ENCODE measurements at regions not wholly inside any gene's neighbourhood (a gene's known extent, or its start where the extent isn't known, plus 50 kb on each side); places are given as distances from the start of the nearest gene placed in this dataset.

GRCh38 chr11:127567237-127567932 lies 566.8 kb upstream of the KIRREL3 start:
- DNase-seq, result no peak

DNA sequence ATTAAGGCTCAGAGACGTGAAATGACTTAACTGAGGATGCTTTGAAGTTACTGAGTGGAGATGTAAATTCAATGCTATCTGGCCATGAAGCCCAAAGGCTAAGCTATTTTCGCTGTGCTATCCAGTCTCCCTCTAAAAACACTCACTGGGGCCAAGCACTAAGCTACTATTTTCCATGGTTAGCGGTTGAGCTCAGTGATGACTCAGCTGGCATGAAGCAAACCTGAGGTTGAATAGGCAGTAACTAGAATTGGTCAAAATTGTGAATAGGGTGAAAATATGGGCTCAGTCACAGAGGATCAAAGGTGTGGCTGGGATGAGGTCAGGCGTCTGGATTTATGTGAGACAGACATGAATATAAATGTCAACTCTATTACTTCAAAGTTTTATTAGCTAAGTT lies 564.2 kb upstream of the KIRREL3 start:
- DNase-seq, result no peak

- DNase-seq, result no peak
Observed at GRCh38 chr11:127559978-127560377, 559.4 kb upstream of the KIRREL3 start.

- no peak for DNase-seq
Observed at GRCh38 chr11:127552446-127552845, 551.9 kb upstream of the KIRREL3 start.

DNA sequence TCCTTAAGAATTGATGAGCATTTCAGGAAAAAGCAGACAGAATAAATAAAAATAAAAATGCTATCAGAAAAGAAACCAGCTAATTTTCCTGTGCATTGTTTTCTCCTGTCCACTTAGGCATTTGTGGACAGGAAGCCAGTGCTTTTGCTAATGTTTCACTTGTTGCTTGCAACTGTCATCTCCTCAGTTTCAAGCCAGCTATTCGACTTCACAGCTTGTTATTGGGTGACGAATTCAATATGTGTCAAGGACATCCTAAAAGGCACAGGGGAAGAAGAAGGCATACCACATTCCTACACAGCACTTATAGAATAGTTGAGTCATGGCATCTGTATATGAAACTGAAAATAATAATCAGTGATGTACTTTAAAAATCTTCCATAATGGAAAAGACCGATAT lies 530.6 kb upstream of the KIRREL3 start:
- DNase-seq, result no peak

GRCh38 chr11:127528297-127528696 lies 527.7 kb upstream of the KIRREL3 start:
- no peak for DNase-seq

GRCh38 chr11:127524618-127525017 lies 524.0 kb upstream of the KIRREL3 start:
- DNase-seq, result no peak

DNA sequence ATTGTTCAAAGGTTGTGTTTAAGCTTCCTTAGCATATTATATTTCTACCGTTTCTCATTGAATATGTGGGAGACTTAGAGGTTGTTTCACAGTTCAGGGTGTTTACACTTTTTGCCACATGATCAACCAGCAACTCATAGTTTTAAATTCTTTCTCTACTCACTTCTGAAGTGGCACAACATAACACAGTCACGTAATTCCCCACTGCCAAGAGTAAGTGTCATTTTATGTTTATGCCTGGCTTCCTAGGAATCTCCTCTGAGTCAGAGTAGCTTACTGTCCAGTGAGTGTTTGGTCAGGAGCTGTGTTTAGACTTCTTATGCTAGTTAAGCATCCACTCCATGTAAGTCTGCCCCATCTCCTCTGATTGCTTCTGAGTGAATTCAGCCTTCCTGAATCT lies 520.8 kb upstream of the KIRREL3 start:
- no peak for DNase-seq

DNA sequence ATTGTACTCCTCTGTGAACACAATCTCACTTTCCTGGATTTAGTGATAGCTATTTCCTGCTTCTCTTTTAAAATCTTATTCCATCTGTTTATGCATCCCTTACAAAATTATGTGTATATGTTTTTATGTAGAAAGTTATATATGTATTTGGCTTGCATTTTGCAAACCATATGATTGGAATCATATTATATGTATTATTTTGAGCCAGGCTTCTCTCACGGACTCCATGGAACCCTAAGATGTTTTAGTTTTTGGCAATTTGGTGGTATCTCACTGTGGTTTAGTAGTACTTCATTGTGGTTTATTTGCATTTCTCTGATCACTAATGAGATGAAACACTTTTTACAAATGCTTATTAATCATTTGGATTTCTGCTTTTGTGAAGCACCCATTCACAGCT lies 507.3 kb upstream of the KIRREL3 start:
- no peak for DNase-seq

GRCh38 chr11:127506647-127507046 lies 506.1 kb upstream of the KIRREL3 start:
- DNase-seq, result no peak

DNA sequence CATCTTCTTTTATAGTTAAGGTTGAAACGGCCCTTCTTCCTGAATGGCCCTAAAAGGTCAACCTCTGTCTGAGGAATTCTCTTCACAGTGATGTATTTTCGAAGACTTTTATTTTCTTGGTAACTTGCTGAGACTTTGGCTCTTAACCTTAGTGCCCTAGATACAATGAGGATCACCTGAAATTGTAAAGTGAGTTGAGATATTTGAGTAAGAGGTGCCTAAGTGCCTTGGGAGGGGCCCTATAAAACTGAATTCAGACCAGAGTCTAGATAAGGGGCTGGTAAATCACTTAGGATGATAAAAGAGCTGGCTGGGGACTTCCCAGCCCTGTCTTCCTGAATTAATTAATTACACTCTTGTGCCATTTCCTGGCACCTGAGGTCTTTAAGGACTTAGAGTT lies 505.6 kb upstream of the KIRREL3 start:
- no peak for DNase-seq

DNA sequence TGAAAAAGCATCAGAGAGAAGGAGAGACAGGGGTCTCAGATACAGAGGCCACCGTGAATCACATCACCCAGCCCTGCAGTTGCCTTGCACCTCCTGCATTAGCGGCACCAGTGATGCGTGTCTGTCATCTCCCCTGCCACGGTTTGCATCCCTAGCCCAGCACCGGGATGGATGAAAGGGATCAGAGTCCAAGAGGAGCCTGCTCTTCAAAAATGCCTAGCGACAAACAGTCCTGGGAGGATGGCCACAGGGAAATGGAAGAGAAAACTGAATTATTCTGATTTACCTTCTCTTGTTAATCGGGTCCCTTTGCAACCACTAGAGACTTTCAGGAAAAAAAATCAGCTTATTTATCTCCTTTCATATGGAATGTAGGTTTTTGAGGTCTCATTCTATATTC lies 495.6 kb upstream of the KIRREL3 start:
- no peak for DNase-seq

DNA sequence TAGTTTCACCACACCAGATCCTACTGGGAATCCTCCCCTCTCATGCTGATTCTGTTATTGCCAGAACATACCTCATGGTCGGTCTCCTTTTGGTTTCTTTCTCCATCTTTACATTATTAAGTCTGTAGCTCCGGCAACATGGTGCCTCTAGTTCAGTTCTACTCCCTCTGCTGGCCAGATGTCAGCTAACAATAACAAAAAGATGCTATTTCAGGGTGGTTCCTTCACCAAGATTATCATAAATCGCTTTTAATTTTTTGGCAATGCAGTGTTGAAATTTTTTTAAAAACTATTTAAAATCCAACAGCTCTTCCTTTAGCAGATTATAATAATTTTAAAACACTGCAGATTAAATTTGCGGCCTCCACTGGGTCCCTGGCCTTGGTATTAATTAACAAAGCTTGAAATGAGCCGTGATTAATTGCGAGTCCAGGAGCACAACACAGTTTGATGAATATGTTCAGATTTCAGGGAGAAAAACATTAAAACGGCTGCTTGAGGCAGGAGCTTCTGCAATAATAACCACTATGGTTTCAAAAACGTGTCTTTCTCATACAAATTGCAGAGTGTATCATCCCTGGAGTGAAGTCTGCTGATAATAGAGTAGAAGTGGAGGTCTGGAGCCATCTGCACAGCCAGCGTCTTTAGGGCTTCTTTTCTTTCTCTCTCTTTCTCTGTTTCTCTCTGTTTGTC lies 492.9 kb upstream of the KIRREL3 start:
- DNase-seq, result no peak

DNA sequence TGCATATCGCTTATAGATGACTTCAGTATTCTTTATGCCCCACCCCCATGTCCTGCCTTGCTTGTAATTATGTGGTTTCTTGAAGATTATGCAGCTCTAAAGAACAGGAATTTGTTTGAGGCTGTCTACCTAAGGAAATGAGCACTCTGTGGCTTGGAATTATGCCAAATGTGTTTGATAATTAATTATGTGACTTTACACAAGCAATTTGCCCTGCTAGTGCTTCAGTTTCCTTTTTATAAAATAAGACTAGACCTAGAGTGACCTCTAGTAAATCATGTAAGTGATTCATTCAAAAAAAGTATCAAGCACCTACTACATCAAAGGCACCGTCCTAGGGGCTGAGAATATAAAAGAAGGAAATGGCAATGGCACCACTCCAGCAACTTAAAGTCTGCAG lies 491.5 kb upstream of the KIRREL3 start:
- no peak for DNase-seq

DNA sequence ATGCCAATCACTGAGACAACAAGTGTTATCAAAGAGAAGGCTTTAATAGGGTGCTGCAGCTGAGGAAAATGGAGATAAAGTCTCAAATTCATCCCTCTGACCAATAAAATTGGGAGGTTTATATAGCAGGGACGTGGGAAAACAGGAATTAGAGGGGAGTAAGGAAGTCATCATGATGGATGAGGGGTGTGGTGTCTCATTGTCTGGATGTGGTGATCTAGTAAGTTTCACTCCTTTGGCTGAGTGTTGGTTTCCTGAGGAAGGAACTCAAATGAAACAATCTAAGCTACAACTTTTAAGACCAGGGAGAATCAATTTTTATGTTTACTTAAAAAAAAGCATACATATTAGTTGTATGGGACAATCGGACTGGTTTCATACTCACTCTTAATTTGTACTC lies 491.0 kb upstream of the KIRREL3 start:
- no peak for DNase-seq

DNA sequence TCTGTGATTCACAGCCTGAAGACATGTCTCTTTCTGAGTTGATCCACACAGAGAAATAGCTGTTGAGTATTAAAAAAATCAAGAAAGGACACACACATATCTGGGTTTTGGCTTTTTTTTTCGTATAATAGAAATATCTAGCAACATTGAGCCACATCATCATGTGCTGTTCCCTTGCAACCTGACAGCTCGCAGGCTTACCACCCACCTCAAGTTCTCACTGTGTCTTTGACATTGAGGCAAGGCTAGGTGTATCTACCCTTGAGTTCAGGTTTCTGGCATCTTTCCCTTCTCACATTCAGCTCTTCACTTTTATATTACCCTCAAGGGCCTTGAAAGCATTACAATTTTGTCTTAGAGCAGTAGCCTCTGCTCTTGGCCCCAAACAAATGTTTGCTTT lies 490.3 kb upstream of the KIRREL3 start:
- DNase-seq, result no peak

DNA sequence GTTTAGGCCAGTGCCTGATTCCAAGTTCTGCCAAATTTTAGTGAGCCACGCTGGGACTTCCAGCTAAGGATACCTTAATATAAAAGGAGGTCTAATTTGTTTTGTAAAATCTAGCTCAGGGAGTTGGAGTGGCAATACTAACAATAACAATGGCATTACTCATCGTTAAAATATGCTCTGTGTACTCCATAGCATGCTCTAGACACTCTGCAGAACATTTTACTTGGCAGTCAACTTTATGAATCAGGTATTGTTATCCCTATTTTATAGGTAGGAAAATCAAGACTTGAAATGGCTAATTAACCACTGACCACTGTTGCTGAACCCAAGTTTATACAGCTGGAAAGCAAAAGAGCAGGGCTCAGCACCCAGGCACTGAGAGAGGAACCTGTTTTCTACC lies 485.0 kb upstream of the KIRREL3 start:
- no peak for DNase-seq

GRCh38 chr11:127481391-127481790 lies 480.8 kb upstream of the KIRREL3 start:
- no peak for DNase-seq

- DNase-seq, result no peak
Observed at GRCh38 chr11:127478826-127479225, 478.3 kb upstream of the KIRREL3 start.

DNA sequence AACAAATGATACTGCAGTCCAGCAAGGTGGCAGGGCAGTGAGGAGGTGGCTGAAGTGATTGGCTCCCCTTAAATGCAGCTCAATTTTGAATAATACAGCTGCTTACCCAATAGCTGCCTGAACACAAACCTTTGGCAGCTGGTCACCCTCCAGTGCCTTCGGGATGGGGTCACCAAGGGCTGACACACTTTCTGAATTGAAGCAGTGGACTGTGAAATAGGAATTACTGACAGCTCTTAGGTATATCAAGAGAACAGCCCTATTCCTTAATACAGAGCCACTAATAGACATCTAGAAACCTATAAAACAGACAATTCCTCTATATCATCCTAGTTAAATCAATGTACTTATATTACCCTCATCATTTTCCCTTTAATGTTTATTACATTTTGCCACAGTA lies 474.2 kb upstream of the KIRREL3 start:
- DNase-seq, result no peak

- no peak for DNase-seq
Observed at GRCh38 chr11:127472505-127472904, 471.9 kb upstream of the KIRREL3 start.

- DNase-seq, result no peak
Observed at GRCh38 chr11:127471662-127472061, 471.1 kb upstream of the KIRREL3 start.

GRCh38 chr11:127470306-127470884 lies 469.8 kb upstream of the KIRREL3 start:
- no peak for DNase-seq

DNA sequence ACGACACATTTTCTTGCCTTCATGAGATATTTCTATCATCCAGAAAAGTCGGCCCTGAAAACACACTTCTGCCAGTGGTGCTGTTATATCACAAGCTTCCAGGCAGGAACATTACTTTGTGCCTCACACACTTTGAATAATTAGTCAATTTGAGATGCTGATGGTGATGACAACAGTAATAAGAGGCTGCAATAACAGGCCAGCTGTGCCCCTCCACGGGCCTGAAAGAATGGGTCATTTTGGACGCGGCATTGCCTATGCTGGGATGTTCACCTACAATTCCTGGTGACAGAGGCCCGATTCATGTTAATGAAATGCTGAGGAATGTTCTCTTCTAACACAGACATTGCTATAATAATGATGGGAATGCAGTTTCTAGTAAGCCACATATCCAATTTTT lies 463.8 kb upstream of the KIRREL3 start:
- no peak for DNase-seq

DNA sequence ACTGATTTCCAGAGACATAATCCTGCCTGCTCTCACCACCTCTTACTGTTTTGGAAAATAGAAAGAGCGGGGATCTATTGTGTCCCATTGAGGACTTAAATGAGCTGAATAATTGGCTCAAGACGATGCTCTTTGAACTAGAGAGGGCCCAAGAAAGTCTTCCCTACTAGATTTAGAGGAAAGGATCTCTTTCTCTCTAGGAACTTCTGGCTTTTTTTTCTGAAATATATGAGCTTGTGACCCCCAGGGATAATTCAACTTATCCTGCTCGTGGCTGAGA lies 461.4 kb upstream of the KIRREL3 start:
- no peak for DNase-seq
